OCI-LY7 (cell line): ENCODE measurements at regions not wholly inside any gene's neighbourhood (a gene's known extent, or its start where the extent isn't known, plus 50 kb on each side); places are given as distances from the start of the nearest gene placed in this dataset.

Experiments
- BruUV-seq: library from RNA; stranded (reverse); fragments of 400-500 nt; replicated peaks from 2 replicates; lab custom pipeline; 2021; lab: Mats Ljungman, UMichigan
- CTCF ChIA-PET: fragments of 300-600 bp; sonication (Branson Sonifier 250); formaldehyde crosslinking; loops from one replicate; lab custom pipeline; 2022; ENCODE audit warnings: antibody characterized with exemption; ENCODE audit not compliant: unreplicated experiment; lab: Charles Lee
- POLR2A ChIA-PET: fragments of 300-600 bp; sonication (Branson Sonifier 250); formaldehyde crosslinking; loops from one replicate; lab custom pipeline; 2022; ENCODE audit warnings: antibody characterized with exemption; lab: Charles Lee
- DNase-seq: peaks from one replicate; pipeline ENCODE4 v3.0.0-alpha.2; 2015; ENCODE audit warnings: low spot score
- H2AFZ ChIP-seq: fragments of 200-600 bp; sonication (generic), shearing (Covaris generic); 2 replicates; pipeline ENCODE4 v1.6.1; 2014; ENCODE audit warnings: mild to moderate bottlenecking, antibody characterized with exemption, low read length, moderate library complexity
- H3K27ac ChIP-seq: fragments of 200-600 bp; sonication (generic); 2 replicates; pipeline ENCODE4 v1.5.1; 2014; ENCODE audit warnings: mixed run types, low read depth, mild to moderate bottlenecking, moderate library complexity, low read length, inconsistent platforms; ENCODE audit not compliant: poor library complexity, severe bottlenecking
- H3K36me3 ChIP-seq: fragments of 200-600 bp; sonication (generic); 2 replicates; pipeline ENCODE4 v1.6.1; 2014; ENCODE audit warnings: mild to moderate bottlenecking, antibody characterized with exemption, low read length, moderate library complexity, mixed read lengths; ENCODE audit not compliant: insufficient read depth
- H3K4me1 ChIP-seq: fragments of 200-600 bp; sonication (generic); 2 replicates; pipeline ENCODE4 v1.5.1; 2014; ENCODE audit warnings: mild to moderate bottlenecking, low read length; ENCODE audit not compliant: insufficient read depth, poor library complexity, severe bottlenecking
- H3K4me2 ChIP-seq: fragments of 200-600 bp; sonication (generic); 2 replicates; pipeline ENCODE4 v1.6.1; 2014; ENCODE audit warnings: mild to moderate bottlenecking, low read length
- H3K4me3 ChIP-seq: fragments of 200-600 bp; sonication (generic); 2 replicates; pipeline ENCODE4 v1.5.1; 2014; ENCODE audit warnings: mild to moderate bottlenecking, low read depth, low read length; ENCODE audit not compliant: poor library complexity, severe bottlenecking
- H3K79me2 ChIP-seq: fragments of 200-600 bp; sonication (generic); 2 replicates; pipeline ENCODE4 v1.6.1; 2016; ENCODE audit warnings: low read depth, mild to moderate bottlenecking, low read length, moderate library complexity, mixed read lengths; ENCODE audit not compliant: insufficient read depth
- H3K9me2 ChIP-seq: fragments of 200-600 bp; sonication (generic); 2 replicates; pipeline ENCODE4 v1.6.1; 2016; ENCODE audit warnings: mild to moderate bottlenecking, low read length, mixed read lengths; ENCODE audit not compliant: insufficient read depth
- H3K9me3 ChIP-seq: fragments of 200-600 bp; sonication (generic); 2 replicates; pipeline ENCODE4 v1.6.1; 2014; ENCODE audit warnings: mild to moderate bottlenecking, mixed run types, low read length, mixed read lengths
- H4K20me1 ChIP-seq: fragments of 200-600 bp; sonication (generic); 2 replicates; pipeline ENCODE4 v1.6.1; 2014; ENCODE audit warnings: mild to moderate bottlenecking, antibody characterized with exemption, low read length, moderate library complexity, mixed read lengths; ENCODE audit not compliant: insufficient read depth
- CTCF ChIP-seq: fragments of 200-600 bp; sonication (generic); conservative IDR thresholded peaks from 2 replicates; pipeline ENCODE4 v1.5.1; 2014; ENCODE audit warnings: mild to moderate bottlenecking, antibody characterized with exemption, low read length, moderate library complexity, mixed read lengths
- EZH2phosphoT487 ChIP-seq: fragments of 200-600 bp; sonication (generic); IDR thresholded peaks from 2 replicates; pipeline ENCODE4 v1.6.1; 2018; ENCODE audit warnings: low read depth, borderline replicate concordance, mild to moderate bottlenecking, mixed run types, antibody characterized with exemption, low read length, moderate library complexity, mixed read lengths
- intact Hi-C: fragments of 100-400 bp; cut with micrococcal nuclease; formaldehyde crosslinking; loops from one replicate; pipeline ENCODE4 v1.10.0; 2022; ENCODE audit not compliant: unreplicated experiment

- H3K79me2 ChIP-seq, result no peaks in the 10 kb centered on the region
- CTCF ChIA-PET, result no interaction called here
- H4K20me1 ChIP-seq, result no peaks in the 10 kb centered on the region
- no TSS peak for BruUV-seq
- no peak for TF ChIP-seq EZH2phosphoT487
- TF ChIP-seq CTCF, result no peak
- DNase-seq, result no peak
- H3K9me2 ChIP-seq, result no peaks in the 10 kb centered on the region
- no peak overlapping the region for H3K27ac ChIP-seq
- no peaks in the 10 kb centered on the region for H3K9me3 ChIP-seq
- H3K4me1 ChIP-seq, result no peaks in the 10 kb centered on the region
- POLR2A ChIA-PET, result interaction anchor here (0.6 to 1.1 kb wide), 2 partner anchors 27 to 118 kb away, joined by 3 read pairs; no protein-coding TSS in a partner anchor
- no peaks in the 10 kb centered on the region for H3K36me3 ChIP-seq
- intact Hi-C loops, result no loop called here
- no peak overlapping the region for H3K4me3 ChIP-seq
- no peak overlapping the region for H3K4me2 ChIP-seq
- H2AFZ ChIP-seq, result no peak overlapping the region
Observed at GRCh38 chr3:31404871-31405270, 127.9 kb upstream of the STT3B start.

GRCh38 chr3:31405515-31405914, 127.2 kb upstream of the STT3B start:
- Histone ChIP-seq H3K9me2 (no peaks in the 10 kb centered on the region), H3K9me3 (no peaks in the 10 kb centered on the region), H3K4me3 (no peak overlapping the region), H3K4me1 (no peaks in the 10 kb centered on the region), H4K20me1 (no peaks in the 10 kb centered on the region), H3K79me2 (no peaks in the 10 kb centered on the region), H3K36me3 (no peaks in the 10 kb centered on the region), H3K27ac (no peak overlapping the region), H3K4me2 (no peak overlapping the region), H2AFZ (no peak overlapping the region)
- CTCF ChIA-PET, result no interaction called here
- intact Hi-C loops, result no loop called here
- no peak for TF ChIP-seq CTCF
- no peak for TF ChIP-seq EZH2phosphoT487
- BruUV-seq, result no TSS peak
- no peak for DNase-seq
- POLR2A ChIA-PET, result interaction anchor here (0.6 to 1.1 kb wide), 2 partner anchors 10 to 26 kb away, joined by 3 read pairs; no protein-coding TSS in a partner anchor

GRCh38 chr3:31406896-31407295, 125.8 kb upstream of the STT3B start:
- no peaks in the 10 kb centered on the region for H3K36me3 ChIP-seq
- H4K20me1 ChIP-seq, result no peaks in the 10 kb centered on the region
- H3K4me2 ChIP-seq, result no peak overlapping the region
- no peak for DNase-seq
- intact Hi-C loops, result no loop called here
- no TSS peak for BruUV-seq
- no peaks in the 10 kb centered on the region for H3K9me2 ChIP-seq
- TF ChIP-seq CTCF (no peak), EZH2phosphoT487 (no peak)
- H3K4me3 ChIP-seq, result no peak overlapping the region
- CTCF ChIA-PET, result no interaction called here
- no peak overlapping the region for H3K27ac ChIP-seq
- POLR2A ChIA-PET, result no interaction called here
- H3K79me2 ChIP-seq, result no peaks in the 10 kb centered on the region
- H3K9me3 ChIP-seq, result no peaks in the 10 kb centered on the region
- H2AFZ ChIP-seq, result no peak overlapping the region
- no peaks in the 10 kb centered on the region for H3K4me1 ChIP-seq
